ENCODE measurements at regions not wholly inside any gene's neighbourhood (a gene's known extent, or its start where the extent isn't known, plus 50 kb on each side); places are given as distances from the start of the nearest gene placed in this dataset.

DNA sequence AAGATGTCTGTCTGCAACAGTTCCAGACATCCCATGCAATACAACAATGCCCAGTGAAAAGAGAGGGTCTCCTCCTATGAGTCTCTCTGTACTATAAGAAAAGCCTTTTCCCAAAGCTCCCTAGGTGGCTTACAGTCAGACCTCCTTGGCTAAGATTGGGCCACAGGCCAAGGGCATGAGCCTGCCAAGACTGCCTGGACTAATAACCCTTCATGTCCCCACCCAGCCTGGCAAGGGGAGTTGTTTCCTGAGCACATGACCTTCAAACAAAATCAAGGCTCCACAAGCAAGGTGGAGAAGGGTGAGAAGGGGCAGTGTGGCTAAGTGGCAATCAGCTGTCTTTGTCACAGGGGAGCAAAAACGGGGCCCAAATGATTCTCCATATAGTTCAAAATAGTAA, 75.6 kb upstream of the ZSWIM6 start:
- no peak for TF ChIP-seq BACH2 (CRISPR knock-in tag; IDR thresholded peaks at IDR 0.05; ENCODE audit: borderline replicate concordance)
- peak; percentile 50; the same call in 2 of the 3 replicates for ATAC-seq

DNA sequence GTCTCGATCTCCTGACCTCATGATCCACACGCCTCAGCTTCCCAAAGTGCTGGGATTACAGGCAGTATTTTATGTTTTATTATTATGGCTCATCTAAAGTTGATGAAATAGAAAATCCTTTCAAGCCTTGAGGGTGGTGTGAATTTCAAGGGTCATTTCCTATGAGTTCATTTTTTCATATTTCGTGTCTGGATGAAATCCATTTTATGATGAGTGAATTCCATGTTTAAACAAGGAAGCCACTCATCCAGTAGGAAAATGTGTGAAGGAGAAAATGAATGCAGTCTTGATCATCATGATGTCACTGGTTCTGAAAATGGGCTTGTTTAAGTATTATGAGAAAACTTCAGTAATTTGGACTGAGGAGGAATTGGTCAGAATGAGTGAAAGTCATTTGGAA, 74.6 kb upstream of the ZSWIM6 start:
- no peak for ATAC-seq
- TF ChIP-seq, protein P1, sequence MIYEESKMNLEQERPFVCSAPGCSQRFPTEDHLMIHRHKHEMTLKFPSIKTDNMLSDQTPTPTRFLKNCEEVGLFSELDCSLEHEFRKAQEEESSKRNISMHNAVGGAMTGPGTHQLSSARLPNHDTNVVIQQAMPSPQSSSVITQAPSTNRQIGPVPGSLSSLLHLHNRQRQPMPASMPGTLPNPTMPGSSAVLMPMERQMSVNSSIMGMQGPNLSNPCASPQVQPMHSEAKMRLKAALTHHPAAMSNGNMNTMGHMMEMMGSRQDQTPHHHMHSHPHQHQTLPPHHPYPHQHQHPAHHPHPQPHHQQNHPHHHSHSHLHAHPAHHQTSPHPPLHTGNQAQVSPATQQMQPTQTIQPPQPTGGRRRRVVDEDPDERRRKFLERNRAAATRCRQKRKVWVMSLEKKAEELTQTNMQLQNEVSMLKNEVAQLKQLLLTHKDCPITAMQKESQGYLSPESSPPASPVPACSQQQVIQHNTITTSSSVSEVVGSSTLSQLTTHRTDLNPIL (CRISPR knock-in tag; IDR thresholded peaks at IDR 0.05; ENCODE audit: low read depth) = no peak
- no peak for TF ChIP-seq OSR1 (CRISPR knock-in tag; IDR thresholded peaks at IDR 0.05)
- TF ChIP-seq, protein P2, sequence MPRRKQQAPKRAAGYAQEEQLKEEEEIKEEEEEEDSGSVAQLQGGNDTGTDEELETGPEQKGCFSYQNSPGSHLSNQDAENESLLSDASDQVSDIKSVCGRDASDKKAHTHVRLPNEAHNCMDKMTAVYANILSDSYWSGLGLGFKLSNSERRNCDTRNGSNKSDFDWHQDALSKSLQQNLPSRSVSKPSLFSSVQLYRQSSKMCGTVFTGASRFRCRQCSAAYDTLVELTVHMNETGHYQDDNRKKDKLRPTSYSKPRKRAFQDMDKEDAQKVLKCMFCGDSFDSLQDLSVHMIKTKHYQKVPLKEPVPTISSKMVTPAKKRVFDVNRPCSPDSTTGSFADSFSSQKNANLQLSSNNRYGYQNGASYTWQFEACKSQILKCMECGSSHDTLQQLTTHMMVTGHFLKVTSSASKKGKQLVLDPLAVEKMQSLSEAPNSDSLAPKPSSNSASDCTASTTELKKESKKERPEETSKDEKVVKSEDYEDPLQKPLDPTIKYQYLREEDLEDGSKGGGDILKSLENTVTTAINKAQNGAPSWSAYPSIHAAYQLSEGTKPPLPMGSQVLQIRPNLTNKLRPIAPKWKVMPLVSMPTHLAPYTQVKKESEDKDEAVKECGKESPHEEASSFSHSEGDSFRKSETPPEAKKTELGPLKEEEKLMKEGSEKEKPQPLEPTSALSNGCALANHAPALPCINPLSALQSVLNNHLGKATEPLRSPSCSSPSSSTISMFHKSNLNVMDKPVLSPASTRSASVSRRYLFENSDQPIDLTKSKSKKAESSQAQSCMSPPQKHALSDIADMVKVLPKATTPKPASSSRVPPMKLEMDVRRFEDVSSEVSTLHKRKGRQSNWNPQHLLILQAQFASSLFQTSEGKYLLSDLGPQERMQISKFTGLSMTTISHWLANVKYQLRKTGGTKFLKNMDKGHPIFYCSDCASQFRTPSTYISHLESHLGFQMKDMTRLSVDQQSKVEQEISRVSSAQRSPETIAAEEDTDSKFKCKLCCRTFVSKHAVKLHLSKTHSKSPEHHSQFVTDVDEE (CRISPR knock-in tag; IDR thresholded peaks at IDR 0.05) = no peak
- TF ChIP-seq ZNF70 (CRISPR knock-in tag; IDR thresholded peaks at IDR 0.05) = no peak
- no peak for TF ChIP-seq ZNF565 (CRISPR knock-in tag; conservative IDR thresholded peaks at IDR 0.05; ENCODE audit: low read depth)
- TF ChIP-seq, protein P3, sequence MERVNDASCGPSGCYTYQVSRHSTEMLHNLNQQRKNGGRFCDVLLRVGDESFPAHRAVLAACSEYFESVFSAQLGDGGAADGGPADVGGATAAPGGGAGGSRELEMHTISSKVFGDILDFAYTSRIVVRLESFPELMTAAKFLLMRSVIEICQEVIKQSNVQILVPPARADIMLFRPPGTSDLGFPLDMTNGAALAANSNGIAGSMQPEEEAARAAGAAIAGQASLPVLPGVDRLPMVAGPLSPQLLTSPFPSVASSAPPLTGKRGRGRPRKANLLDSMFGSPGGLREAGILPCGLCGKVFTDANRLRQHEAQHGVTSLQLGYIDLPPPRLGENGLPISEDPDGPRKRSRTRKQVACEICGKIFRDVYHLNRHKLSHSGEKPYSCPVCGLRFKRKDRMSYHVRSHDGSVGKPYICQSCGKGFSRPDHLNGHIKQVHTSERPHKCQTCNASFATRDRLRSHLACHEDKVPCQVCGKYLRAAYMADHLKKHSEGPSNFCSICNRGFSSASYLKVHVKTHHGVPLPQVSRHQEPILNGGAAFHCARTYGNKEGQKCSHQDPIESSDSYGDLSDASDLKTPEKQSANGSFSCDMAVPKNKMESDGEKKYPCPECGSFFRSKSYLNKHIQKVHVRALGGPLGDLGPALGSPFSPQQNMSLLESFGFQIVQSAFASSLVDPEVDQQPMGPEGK (CRISPR knock-in tag; IDR thresholded peaks at IDR 0.05; ENCODE audit: borderline replicate concordance) = no peak
- TF ChIP-seq PPARA (CRISPR knock-in tag; IDR thresholded peaks at IDR 0.05; ENCODE audit: borderline replicate concordance) = no peak
- no peak for TF ChIP-seq SNAI2 (CRISPR knock-in tag; IDR thresholded peaks at IDR 0.05)
- no peak for TF ChIP-seq ZNF8 (CRISPR knock-in tag; IDR thresholded peaks at IDR 0.05)
- TF ChIP-seq CSDC2 (CRISPR knock-in tag; IDR thresholded peaks at IDR 0.05) = no peak
- no peak for TF ChIP-seq BACH2 (CRISPR knock-in tag; IDR thresholded peaks at IDR 0.05; ENCODE audit: borderline replicate concordance)
- TF ChIP-seq TCF4 (CRISPR knock-in tag; IDR thresholded peaks at IDR 0.05; ENCODE audit: borderline replicate concordance) = no peak
- no peak for TF ChIP-seq GLIS3 (CRISPR knock-in tag; IDR thresholded peaks at IDR 0.05)
- no peak for TF ChIP-seq TOX (CRISPR knock-in tag; IDR thresholded peaks at IDR 0.05; ENCODE audit: borderline replicate concordance)
- TF ChIP-seq, protein P4, sequence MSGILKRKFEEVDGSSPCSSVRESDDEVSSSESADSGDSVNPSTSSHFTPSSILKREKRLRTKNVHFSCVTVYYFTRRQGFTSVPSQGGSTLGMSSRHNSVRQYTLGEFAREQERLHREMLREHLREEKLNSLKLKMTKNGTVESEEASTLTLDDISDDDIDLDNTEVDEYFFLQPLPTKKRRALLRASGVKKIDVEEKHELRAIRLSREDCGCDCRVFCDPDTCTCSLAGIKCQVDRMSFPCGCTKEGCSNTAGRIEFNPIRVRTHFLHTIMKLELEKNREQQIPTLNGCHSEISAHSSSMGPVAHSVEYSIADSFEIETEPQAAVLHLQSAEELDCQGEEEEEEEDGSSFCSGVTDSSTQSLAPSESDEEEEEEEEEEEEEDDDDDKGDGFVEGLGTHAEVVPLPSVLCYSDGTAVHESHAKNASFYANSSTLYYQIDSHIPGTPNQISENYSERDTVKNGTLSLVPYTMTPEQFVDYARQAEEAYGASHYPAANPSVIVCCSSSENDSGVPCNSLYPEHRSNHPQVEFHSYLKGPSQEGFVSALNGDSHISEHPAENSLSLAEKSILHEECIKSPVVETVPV (CRISPR knock-in tag; IDR thresholded peaks at IDR 0.05) = no peak

DNA sequence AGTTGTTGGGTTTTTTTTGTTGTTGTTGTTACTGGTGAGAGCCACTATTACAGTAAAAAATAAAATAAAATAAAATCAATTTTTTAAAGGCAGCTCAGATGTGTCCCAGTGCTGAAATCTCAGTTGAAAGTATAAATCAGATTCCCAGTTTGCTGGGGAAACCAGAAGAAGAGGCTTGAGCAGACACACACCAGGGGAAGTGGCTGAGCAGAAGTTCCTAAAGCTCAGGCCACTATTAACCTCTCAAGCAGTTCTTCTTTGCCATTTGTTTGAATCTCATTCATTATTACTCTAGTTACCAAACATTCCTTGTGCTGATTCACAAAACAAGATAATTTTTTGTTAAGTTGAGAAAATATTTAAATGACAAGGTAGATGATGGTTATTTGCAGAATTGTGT, 70.9 kb upstream of the ZSWIM6 start:
- ATAC-seq = no peak
- TF ChIP-seq ESRRG (CRISPR knock-in tag; IDR thresholded peaks at IDR 0.05) (no peak), ZFP3 (CRISPR knock-in tag; IDR thresholded peaks at IDR 0.05) (no peak), BACH2 (CRISPR knock-in tag; IDR thresholded peaks at IDR 0.05; ENCODE audit: borderline replicate concordance) (no peak), GLIS3 (CRISPR knock-in tag; IDR thresholded peaks at IDR 0.05) (no peak), SNAI2 (CRISPR knock-in tag; IDR thresholded peaks at IDR 0.05) (no peak), TOX (CRISPR knock-in tag; IDR thresholded peaks at IDR 0.05; ENCODE audit: borderline replicate concordance) (no peak), ZFP30 (CRISPR knock-in tag; IDR thresholded peaks at IDR 0.05) (no peak), ZNF565 (CRISPR knock-in tag; conservative IDR thresholded peaks at IDR 0.05; ENCODE audit: low read depth) (no peak), ISL1 (CRISPR knock-in tag; IDR thresholded peaks at IDR 0.05) (no peak), ZC3H10 (CRISPR knock-in tag; IDR thresholded peaks at IDR 0.05) (no peak)
- TF ChIP-seq, protein P4 (CRISPR knock-in tag; IDR thresholded peaks at IDR 0.05) = no peak
- TF ChIP-seq, protein P5, sequence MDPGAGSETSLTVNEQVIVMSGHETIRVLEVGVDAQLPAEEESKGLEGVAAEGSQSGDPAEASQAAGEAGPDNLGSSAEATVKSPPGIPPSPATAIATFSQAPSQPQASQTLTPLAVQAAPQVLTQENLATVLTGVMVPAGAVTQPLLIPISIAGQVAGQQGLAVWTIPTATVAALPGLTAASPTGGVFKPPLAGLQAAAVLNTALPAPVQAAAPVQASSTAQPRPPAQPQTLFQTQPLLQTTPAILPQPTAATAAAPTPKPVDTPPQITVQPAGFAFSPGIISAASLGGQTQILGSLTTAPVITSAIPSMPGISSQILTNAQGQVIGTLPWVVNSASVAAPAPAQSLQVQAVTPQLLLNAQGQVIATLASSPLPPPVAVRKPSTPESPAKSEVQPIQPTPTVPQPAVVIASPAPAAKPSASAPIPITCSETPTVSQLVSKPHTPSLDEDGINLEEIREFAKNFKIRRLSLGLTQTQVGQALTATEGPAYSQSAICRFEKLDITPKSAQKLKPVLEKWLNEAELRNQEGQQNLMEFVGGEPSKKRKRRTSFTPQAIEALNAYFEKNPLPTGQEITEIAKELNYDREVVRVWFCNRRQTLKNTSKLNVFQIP (CRISPR knock-in tag; IDR thresholded peaks at IDR 0.05; ENCODE audit: borderline replicate concordance, low read depth) = no peak
- TF ChIP-seq, protein P1 (CRISPR knock-in tag; IDR thresholded peaks at IDR 0.05; ENCODE audit: low read depth) = no peak
- TF ChIP-seq, protein P2 (CRISPR knock-in tag; IDR thresholded peaks at IDR 0.05) = no peak

Measured in SK-N-SH treated with all-trans-retinoic acid at 6 μM for 48 hours (cell line).